CD4-positive, alpha-beta T cell treated with Interleukin-10 for 1 hour (primary cell): ENCODE measurements at regions not wholly inside any gene's neighbourhood (a gene's known extent, or its start where the extent isn't known, plus 50 kb on each side); places are given as distances from the start of the nearest gene placed in this dataset.
"Not testable (repeated sequence)": the region's sequence is repeated elsewhere in the genome, so short reads cannot be mapped to it uniquely, and the experiment has no call there.

Experiments
- DNase-seq: peaks from one replicate; pipeline ENCODE4 v3.0.0-alpha.2; 2020

- no peak for DNase-seq
Measured at GRCh38 chr22:19643448-19644313, 70.6 kb upstream of the SEPTIN5 start.

DNA sequence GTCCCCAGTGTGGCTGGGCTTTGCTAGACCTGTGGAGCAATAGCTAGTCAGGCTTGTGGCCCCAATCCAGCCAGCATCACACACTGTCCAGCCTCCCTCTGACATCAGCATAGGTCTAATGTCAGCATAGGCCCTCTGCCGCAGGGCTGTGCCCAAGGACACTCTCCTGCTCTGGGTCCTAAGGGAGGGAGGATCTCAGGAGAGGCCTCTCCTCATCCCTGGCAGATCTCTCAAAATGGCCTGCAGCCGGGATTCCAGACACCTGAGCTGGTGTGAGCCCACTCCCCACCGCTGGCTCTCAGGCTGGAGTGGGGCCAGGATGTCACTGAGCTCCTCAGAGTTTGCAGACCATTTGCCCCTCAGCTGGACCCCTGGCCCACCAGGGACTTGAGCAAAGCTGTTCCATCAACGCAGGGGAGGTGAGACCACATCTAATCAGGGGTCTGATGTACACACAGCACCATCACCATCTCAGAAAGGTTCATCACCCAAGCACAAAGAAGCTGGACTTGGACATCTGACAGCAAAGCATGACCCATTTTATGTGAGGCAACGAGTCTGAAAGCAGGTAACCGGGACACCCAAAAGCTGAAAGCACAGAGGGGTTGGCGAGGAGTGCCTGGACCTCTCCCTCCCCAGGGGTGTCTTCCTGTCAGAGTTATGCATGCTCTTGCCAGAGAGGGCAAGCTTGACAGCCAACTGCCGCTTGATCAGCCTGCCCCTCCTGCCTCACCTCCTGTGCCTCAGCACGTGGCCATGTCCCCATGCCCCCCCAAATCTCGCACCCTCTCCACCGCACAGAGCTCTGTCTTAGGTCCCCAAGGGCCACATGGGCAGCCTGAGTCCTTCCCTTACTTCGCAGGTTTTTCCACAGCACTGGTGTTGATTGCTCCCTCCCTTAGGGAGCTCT lies 69.7 kb upstream of the SEPTIN5 start:
- no peak for DNase-seq

DNA sequence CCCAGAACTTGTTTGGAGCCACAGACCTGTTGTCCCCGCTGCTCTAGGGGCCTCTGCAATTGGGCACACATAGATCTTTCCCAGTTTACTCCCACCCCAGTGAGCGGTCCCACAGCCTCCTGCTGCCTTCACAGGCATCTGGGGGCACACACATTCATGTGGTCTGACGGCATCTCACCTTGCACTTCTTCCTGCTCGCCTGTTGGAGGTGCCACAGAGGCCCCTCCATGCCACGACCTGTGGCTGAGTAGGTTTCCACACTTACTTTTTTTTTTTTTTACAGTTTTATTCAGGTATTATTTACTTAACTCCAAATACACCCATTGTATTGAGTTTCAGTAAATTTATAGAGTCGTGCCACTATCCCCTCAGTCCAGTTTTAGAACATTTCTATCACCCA lies 68.9 kb upstream of the SEPTIN5 start:
- no peak for DNase-seq

DNA sequence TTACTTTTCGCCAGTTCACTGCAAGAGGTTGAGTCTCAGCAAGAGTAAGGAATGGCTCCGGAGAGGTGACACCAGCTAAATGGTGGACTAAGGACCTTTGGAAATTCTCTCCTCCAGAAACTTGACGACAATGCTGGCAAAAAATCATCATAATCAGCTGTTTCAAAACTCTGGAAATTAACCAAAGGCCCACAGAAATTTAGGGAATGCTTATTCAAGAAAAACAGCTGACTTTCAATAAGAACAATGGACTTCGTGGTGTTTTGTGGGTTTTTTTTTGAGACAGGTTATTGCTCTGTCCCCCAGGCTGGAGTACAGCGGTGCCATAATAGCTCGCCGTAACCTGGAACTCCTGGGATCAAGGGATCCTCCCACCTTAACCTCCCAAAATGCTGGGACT lies 68.4 kb upstream of the SEPTIN5 start:
- no peak for DNase-seq

- DNase-seq, result no peak
Measured at GRCh38 chr22:19646383-19646782, 67.9 kb upstream of the SEPTIN5 start.

GRCh38 chr22:19648419-19648929 lies 65.8 kb upstream of the SEPTIN5 start:
- no peak for DNase-seq

DNA sequence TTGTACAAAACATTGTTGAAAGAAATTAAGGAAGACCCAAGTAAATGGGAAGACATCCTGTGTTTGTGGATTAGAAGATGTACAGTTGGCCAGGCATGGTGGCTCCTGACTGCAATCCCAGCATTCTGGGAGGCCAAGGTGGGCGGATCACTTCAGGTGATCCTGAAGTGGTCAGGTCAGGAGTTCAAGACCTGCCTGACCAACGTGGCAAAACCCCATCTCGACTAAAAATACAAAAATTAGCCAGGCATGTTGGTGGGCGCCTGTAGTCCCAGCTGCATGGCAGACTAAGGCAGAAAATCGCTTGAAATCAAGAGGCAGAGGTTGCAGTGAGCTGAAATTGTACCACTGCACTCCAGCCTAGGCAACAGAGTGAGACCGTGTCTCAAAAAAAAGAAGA lies 62.0 kb upstream of the SEPTIN5 start:
- no peak for DNase-seq

DNA sequence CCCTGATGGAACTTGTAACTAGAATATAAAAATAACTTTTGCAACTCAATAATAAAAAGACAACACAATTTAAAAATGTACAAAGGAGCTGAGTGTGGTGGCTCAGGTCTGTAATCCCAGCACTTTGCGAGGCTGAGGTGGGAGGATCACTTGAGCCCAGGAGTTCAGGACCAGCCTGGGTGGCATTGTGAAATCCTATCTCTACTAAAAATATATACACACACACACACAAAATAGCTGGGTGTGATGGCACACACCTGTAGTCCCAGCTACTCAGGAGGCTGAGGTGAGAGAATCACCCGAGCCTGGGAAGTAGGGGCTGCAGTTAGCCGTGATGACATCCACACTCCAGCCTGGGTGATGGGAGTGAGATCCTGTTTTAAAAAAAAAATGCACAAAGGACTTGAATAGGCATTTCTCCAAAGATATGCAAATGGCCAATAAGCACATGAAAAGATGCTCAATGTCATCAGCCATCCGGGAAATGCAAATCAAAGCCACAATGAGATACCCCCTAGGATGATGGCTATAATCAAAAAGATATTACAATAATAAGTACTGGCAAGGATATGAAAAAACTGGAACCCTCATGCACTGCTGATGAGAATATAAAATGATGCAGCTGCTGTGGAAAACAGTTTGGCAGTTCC lies 59.8 kb upstream of the SEPTIN5 start:
- DNase-seq, result no peak

DNA sequence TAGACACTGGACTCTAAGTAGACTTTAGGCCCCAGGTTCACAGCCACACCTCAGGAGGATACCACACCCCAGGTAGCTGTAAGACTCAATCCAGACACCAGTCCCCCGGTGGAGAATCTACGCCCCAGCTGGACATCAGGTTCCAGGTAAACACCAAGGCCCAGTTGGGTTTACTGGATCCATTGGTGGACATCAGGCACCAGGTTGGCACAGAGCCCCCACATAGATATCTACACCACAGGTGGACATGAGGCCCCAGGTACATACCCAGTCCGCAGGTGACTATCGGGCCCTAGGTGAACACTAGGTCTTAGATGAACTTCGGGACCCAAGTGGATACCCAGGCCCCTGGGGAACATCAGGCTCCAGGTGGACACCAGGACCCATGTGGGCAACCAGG lies 58.9 kb upstream of the SEPTIN5 start:
- no peak for DNase-seq

GRCh38 chr22:19656541-19657251 lies 57.6 kb upstream of the SEPTIN5 start:
- no peak for DNase-seq

DNA sequence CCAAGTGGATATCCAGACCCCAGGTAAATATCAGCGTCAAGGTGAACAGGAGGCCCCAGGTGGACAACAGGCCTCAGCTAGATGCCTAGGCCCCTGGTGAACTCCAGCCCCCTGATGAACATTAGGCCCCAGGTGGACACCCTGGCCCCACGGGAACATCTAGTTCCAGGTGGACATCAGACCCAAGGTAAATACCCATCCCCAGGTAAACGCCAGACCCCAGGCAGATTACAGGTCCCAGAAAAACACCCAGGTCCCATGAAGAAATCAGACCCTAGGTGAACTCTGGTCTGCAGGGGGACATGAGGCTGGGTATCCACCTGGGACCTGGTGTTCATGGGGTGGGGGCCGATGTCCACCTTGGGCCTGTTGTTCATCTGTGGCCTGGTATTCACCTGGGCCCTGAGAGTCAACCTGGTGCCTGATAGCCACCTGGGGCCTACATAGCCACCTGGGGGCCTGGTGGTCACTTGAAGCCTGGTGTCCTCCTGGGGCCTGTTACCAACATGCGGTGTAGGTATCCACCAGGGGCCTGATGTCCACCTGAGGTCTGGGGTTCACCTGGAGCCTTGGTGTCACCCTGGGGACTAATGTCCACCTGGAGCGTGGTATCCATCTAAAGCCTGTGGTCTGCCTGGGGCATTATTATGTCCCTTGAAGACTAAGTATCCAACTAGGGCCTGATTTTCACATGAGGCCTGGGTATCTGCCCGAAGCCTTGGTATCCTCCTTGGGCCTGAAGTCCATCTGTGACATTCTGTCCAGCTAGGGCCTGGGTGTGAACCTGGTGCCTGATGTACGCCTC lies 56.8 kb upstream of the SEPTIN5 start:
- DNase-seq, result no peak

DNA sequence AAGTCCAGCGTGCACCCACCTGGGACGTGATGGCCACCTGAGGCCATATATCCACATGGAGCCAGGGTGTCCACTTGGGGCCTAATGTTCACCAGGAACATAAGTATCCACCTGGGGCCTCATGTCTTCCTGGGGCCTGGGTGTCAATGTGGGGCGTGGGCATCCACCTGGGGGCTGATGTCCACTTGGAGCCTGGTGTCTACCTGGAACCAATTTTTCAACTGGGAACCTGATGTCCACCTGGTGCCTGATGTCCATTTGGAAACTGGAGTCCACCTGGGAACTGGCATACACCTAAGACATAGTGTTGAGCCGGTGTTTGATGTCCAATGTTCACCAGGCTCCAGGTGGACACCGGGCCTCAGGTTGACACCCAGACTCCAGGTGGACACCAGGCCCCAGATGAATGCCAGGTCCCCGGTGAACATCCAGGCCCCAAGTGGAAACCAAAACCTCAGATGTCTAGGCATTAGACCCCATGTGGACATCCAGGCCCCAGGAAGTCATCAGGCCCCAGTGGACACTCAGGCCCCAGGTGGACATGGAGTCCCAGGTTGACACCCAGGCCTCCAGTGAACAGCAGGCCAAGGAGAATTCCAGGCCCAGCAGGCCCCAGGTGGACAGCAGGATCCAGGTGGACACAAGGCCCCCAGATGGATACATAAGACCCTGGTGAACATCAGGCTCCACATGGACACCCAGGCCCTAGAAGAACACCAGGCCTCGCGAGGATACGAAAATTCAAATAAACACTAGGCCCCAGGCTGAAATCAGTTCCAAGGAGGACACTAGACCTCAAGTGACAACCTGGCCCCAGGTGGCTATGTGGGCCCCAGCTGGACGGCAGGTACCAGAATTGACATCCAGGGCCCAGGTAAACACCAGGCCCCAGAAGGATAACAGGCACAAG lies 56.0 kb upstream of the SEPTIN5 start:
- no peak for DNase-seq

DNA sequence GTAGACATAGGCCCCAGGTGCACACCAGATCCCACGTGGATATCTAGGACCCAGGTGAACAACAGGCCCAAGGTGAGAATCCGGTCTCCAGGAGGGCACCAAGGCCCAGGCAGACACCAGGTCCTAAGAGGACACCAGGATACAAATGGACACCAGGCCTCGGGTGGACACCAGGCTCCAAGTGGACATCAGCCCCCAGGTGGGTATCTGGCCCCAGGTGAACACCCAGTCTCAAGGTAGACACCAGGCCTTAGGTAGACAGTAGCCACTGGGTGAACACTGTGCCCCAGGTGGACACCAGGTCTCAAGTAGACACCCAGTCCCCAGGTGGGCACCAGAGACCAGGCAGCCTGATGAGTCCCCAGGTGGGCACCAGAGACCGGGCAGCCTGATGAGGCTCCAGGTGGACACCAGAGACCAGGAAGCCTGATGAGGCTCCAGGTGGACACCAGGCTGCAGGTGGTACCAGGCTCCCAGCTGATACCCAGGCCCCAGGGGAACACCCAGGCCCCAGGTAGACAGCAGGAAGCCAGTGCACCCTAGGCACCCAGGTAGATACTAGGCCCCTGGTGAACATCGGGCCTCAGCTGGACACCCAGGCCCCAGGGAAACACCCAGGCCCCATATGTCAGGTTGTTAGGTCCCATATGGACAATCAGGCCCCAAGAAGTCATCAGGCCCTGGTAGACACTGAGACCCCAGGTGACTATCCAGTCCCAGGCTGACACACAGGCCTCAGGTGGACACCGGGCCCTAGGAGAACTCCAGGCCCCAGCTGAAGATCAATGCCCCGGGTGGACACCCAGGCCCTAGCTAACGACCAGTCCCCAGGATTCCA lies 55.1 kb upstream of the SEPTIN5 start:
- no peak for DNase-seq

- no peak for DNase-seq
Measured at GRCh38 chr22:19659805-19660345, 54.4 kb upstream of the SEPTIN5 start.

DNA sequence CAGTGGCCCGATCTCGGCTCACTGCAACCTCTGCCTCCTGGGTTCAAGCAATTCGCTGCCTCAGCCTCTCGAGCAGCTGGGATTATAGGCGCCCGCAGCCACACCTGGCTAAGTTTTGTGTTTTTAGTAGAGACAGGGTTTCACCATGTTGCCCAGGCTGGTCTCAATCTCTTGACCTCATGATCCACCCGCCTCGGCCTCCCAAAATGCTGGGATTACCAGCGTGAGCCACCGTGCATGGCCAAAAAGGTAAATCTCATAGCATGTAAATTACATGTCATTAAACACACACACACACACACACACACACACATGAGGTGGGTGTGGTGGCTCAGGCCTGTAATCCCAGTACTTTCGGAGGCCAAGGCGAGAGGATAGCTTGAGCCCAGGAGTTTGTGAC lies 53.7 kb upstream of the SEPTIN5 start:
- DNase-seq, result not testable (repeated sequence)

- DNase-seq, result no peak
Measured at GRCh38 chr22:19661156-19661555, 53.1 kb upstream of the SEPTIN5 start.

DNA sequence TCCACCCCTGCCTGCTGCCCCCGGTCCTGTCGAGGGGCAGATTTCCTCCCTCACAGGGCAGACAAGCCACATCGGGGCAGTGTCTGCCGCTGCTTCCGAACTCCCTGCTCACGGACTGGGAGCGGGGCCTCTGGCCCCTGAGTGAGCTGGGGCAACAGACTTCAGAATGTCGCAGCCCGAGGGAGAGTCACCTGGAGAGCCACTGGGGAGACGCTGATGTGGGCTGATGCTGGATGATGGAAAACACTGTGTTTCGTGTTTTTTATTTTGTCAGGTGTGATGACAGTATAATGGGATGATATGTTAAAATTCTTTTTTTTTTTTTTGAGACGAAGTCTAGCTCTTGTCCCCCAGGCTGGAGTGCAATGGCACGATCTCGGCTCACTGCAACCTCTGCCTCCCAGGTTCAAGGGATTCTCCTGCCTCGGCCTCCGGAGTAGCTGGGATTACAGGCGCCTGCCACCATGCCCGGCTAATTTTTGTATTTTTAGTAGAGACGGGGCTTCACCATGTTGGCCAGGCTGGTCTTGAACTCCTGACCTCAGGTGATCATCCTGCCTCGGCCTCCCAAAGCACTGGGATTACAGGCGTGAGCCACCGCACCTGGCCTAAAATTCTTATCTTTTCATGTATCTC lies 52.1 kb upstream of the SEPTIN5 start:
- not testable (repeated sequence) for DNase-seq

DNA sequence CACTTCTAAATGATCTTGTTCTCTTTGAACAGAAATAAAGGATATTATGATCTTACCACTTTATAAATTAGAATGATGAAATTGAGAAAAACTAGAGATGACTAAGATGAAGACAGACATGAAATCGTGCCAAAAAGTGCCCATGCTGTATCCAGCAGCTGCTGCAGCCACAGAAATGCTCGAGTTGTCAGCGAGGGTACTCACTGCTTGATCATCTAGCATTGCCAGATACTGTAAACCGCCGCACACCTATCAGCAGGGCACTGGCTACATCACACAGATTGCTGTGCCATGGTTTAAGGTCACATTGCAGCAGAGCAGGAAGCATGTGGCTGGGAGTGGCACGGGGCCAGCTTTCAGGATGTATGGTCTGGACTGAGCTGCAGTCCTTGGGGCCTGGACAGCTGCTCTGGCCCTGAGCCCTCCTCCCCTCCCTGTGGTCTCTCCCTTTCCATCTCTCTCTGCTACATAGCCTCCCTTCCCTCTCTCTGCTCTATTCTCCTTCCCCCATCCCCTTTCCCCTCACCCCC lies 51.0 kb upstream of the SEPTIN5 start:
- DNase-seq, result no peak
